Neural progenitor cell (in vitro differentiated cells): ENCODE measurements at regions not wholly inside any gene's neighbourhood (a gene's known extent, or its start where the extent isn't known, plus 50 kb on each side); places are given as distances from the start of the nearest gene placed in this dataset.

Experiments
- DNase-seq: peaks from one replicate; pipeline ENCODE4 v3.0.0-alpha.2; 2016; ENCODE audit warnings: low spot score
- H2AFZ ChIP-seq: fragments of 200-600 bp; sonication (generic); replicated peaks from 2 replicates; pipeline ENCODE4 v1.6.1; 2016; ENCODE audit warnings: antibody characterized with exemption
- H3F3A ChIP-seq: fragments of 200-600 bp; sonication (generic); 2 replicates; pipeline ENCODE4 v1.6.1; 2016; ENCODE audit warnings: antibody characterized with exemption, low read depth
- H3K27ac ChIP-seq: fragments of 200-600 bp; sonication (generic); 2 replicates; pipeline ENCODE4 v1.5.1; 2016; ENCODE audit warnings: mild to moderate bottlenecking
- H3K27me3 ChIP-seq: fragments of 200-600 bp; sonication (generic); 2 replicates; pipeline ENCODE4 v1.6.1; 2016; ENCODE audit warnings: mild to moderate bottlenecking, moderate library complexity
- H3K36me3 ChIP-seq: fragments of 200-600 bp; sonication (generic); 2 replicates; pipeline ENCODE4 v1.5.1; 2016
- H3K4me1 ChIP-seq: fragments of 200-600 bp; sonication (generic); 2 replicates; pipeline ENCODE4 v1.6.1; 2016; ENCODE audit warnings: mixed run types
- H3K4me2 ChIP-seq: fragments of 200-600 bp; sonication (generic); 2 replicates; pipeline ENCODE4 v1.6.1; 2016
- H3K4me3 ChIP-seq: fragments of 200-600 bp; sonication (generic); 2 replicates; pipeline ENCODE4 v1.5.1; 2016
- H3K79me2 ChIP-seq: fragments of 200-600 bp; sonication (generic); 2 replicates; pipeline ENCODE4 v1.6.1; 2016; ENCODE audit warnings: low read depth
- H3K9ac ChIP-seq: fragments of 200-600 bp; sonication (generic); 2 replicates; pipeline ENCODE4 v1.6.1; 2016
- H3K9me3 ChIP-seq: fragments of 200-600 bp; sonication (generic); 2 replicates; pipeline ENCODE4 v1.5.1; 2016; ENCODE audit warnings: low read depth
- H4K20me1 ChIP-seq: fragments of 200-600 bp; sonication (generic); 2 replicates; pipeline ENCODE4 v1.6.1; 2016; ENCODE audit warnings: low read depth
- H3K27ac Mint-ChIP-seq: 3 replicates; pipeline ENCODE4 v1.8.0; 2021; ENCODE audit warnings: mixed read lengths
- H3K27me3 Mint-ChIP-seq: 2 replicates; pipeline ENCODE4 v1.8.0; 2022; ENCODE audit warnings: low read depth, mild to moderate bottlenecking, inconsistent platforms, moderate library complexity, mixed read lengths; ENCODE audit not compliant: insufficient read depth
- H3K36me3 Mint-ChIP-seq: 3 replicates; pipeline ENCODE4 v1.8.0; 2021; ENCODE audit warnings: mixed read lengths
- H3K4me1 Mint-ChIP-seq: 3 replicates; pipeline ENCODE4 v1.8.0; 2021; ENCODE audit warnings: mixed read lengths
- H3K4me3 Mint-ChIP-seq: 3 replicates; pipeline ENCODE4 v1.8.0; 2021; ENCODE audit warnings: mild to moderate bottlenecking, moderate library complexity, mixed read lengths
- H3K9me3 Mint-ChIP-seq: 3 replicates; pipeline ENCODE4 v1.8.0; 2020; ENCODE audit warnings: mixed read lengths
- CTCF ChIP-seq: fragments of 200-600 bp; sonication (generic); IDR thresholded peaks from 2 replicates; pipeline ENCODE4 v1.5.1; 2017; ENCODE audit warnings: antibody characterized with exemption, mild to moderate bottlenecking
- EZH2 ChIP-seq: fragments of 200-600 bp; sonication (generic); IDR thresholded peaks from 2 replicates; pipeline ENCODE4 v1.6.1; 2017; ENCODE audit warnings: antibody characterized with exemption, mild to moderate bottlenecking, moderate library complexity
- EZH2phosphoT487 ChIP-seq: fragments of 200-600 bp; sonication (generic); IDR thresholded peaks from 2 replicates; pipeline ENCODE4 v1.6.1; 2017; ENCODE audit warnings: antibody characterized with exemption

- no peak overlapping the region for H3K27ac ChIP-seq
- no peak overlapping the region for H3K4me3 Mint-ChIP-seq
- DNase-seq: no peak
- no peak overlapping the region for H2AFZ ChIP-seq
- H3K79me2 ChIP-seq: no peaks in the 10 kb centered on the region
- peak overlapping the region; percentile 6 for H3K27ac Mint-ChIP-seq
- no peak overlapping the region for H3K4me2 ChIP-seq
- H4K20me1 ChIP-seq: no peaks in the 10 kb centered on the region
- peaks cover 4% of the 10 kb centered on the region for H3K9me3 Mint-ChIP-seq
- H3F3A ChIP-seq: no peaks in the 10 kb centered on the region
- no peaks in the 10 kb centered on the region for H3K4me1 ChIP-seq
- TF ChIP-seq EZH2: no peak
- TF ChIP-seq EZH2phosphoT487: no peak
- no peak for TF ChIP-seq CTCF
- H3K27me3 Mint-ChIP-seq: peaks cover 7% of the 10 kb centered on the region
- H3K36me3 Mint-ChIP-seq: no peaks in the 10 kb centered on the region
- no peaks in the 10 kb centered on the region for H3K27me3 ChIP-seq
- no peaks in the 10 kb centered on the region for H3K9me3 ChIP-seq
- H3K4me1 Mint-ChIP-seq: no peaks in the 10 kb centered on the region
- no peaks in the 10 kb centered on the region for H3K36me3 ChIP-seq
- no peak overlapping the region for H3K9ac ChIP-seq
- H3K4me3 ChIP-seq: no peak overlapping the region
These were observed 215.7 kb downstream of the CDC5L start for GRCh38 chr6:44603044-44603686.

- H3K79me2 ChIP-seq: no peaks in the 10 kb centered on the region
- H3F3A ChIP-seq: no peaks in the 10 kb centered on the region
- Mint-ChIP-seq H3K4me3 (no peak overlapping the region), H3K9me3 (peaks cover 2% of the 10 kb centered on the region), H3K4me1 (no peaks in the 10 kb centered on the region), H3K27me3 (peaks cover 5% of the 10 kb centered on the region), H3K36me3 (no peaks in the 10 kb centered on the region), H3K27ac (no peak overlapping the region)
- no peak overlapping the region for H3K4me2 ChIP-seq
- no peaks in the 10 kb centered on the region for H3K4me1 ChIP-seq
- H3K9ac ChIP-seq: no peak overlapping the region
- H3K36me3 ChIP-seq: no peaks in the 10 kb centered on the region
- TF ChIP-seq CTCF (no peak), EZH2phosphoT487 (no peak), EZH2 (no peak)
- no peak overlapping the region for H2AFZ ChIP-seq
- no peaks in the 10 kb centered on the region for H3K9me3 ChIP-seq
- H4K20me1 ChIP-seq: no peaks in the 10 kb centered on the region
- DNase-seq: no peak
- H3K27me3 ChIP-seq: no peaks in the 10 kb centered on the region
- no peak overlapping the region for H3K4me3 ChIP-seq
- no peak overlapping the region for H3K27ac ChIP-seq
These were observed 219.0 kb downstream of the CDC5L start for GRCh38 chr6:44606504-44606903.

- H2AFZ ChIP-seq: no peak overlapping the region
These were observed 219.5 kb downstream of the CDC5L start for GRCh38 chr6:44606976-44607375.

More at GRCh38 chr6:44606976-44607375, 219.5 kb downstream of the CDC5L start:
- H3K9me3 Mint-ChIP-seq: peaks cover 4% of the 10 kb centered on the region
- no peaks in the 10 kb centered on the region for H3K4me1 Mint-ChIP-seq
- Histone ChIP-seq H3K4me1 (no peaks in the 10 kb centered on the region), H3K9ac (no peak overlapping the region), H4K20me1 (no peaks in the 10 kb centered on the region), H3K27me3 (no peaks in the 10 kb centered on the region), H3K79me2 (no peaks in the 10 kb centered on the region), H3K9me3 (no peaks in the 10 kb centered on the region), H3K27ac (no peak overlapping the region), H3K4me3 (no peak overlapping the region), H3K4me2 (no peak overlapping the region), H3F3A (no peaks in the 10 kb centered on the region), H3K36me3 (no peaks in the 10 kb centered on the region)
- TF ChIP-seq CTCF (no peak), EZH2phosphoT487 (no peak), EZH2 (no peak)
- no peak for DNase-seq
- no peak overlapping the region for H3K4me3 Mint-ChIP-seq
- peaks cover 5% of the 10 kb centered on the region for H3K27me3 Mint-ChIP-seq
- no peak overlapping the region for H3K27ac Mint-ChIP-seq
- no peaks in the 10 kb centered on the region for H3K36me3 Mint-ChIP-seq
